ENCODE measurements at regions not wholly inside any gene's neighbourhood (a gene's known extent, or its start where the extent isn't known, plus 50 kb on each side); places are given as distances from the start of the nearest gene placed in this dataset.

GRCh38 chr4:38411092-38411491 is 252.9 kb upstream of the KLF3 start:
- no peaks in the 10 kb centered on the region for H3K79me1 ChIP-seq (ENCODE audit: low read depth in 1 of 2, low read length in 2 of 2)
- no peak overlapping the region for H3K4me2 ChIP-seq (ENCODE audit: low read depth, low read length)
- POLR2A ChIA-PET (ENCODE audit: unreplicated experiment), result no interaction called here
- H3K14ac ChIP-seq (replicated peaks; ENCODE audit: low read depth, low read length), result no peak overlapping the region
- no peaks in the 10 kb centered on the region for H3K4me1 ChIP-seq (ENCODE audit: control insufficient read depth, insufficient read depth, low read length)
- WGBS, 2 experiments (ENCODE audit: extremely low coverage in 2 of 2, insufficient read length in 1 of 2), result 82% methylated on average over 2 of the region's 4 CpGs; no CpG with 5 or more reads in 1 of the 2 experiments
- no peak overlapping the region for H3K18ac ChIP-seq (ENCODE audit: low read depth, low read length)
- H4K5ac ChIP-seq (ENCODE audit: low read depth, low read length), result no peak overlapping the region
- H4K20me1 ChIP-seq (ENCODE audit: insufficient read depth, low read length), result no peaks in the 10 kb centered on the region
- no peak overlapping the region for H2BK120ac ChIP-seq (ENCODE audit: low read depth, low read length)
- ATAC-seq (ENCODE audit: low read depth), result no peak
- intact Hi-C loops (cut with micrococcal nuclease), result no loop called here
- no peak overlapping the region for H2BK20ac ChIP-seq (ENCODE audit: low read depth, low read length)
- no peak overlapping the region for H3K4ac ChIP-seq (ENCODE audit: low read depth, low read length)
- no peak overlapping the region for H2AFZ ChIP-seq (replicated peaks; ENCODE audit: low read length, poor library complexity)
- no peak overlapping the region for H3K9ac ChIP-seq (ENCODE audit: low read depth, low read length)
- dilution Hi-C loops (cut with HindIII; ENCODE audit: low sequenced_read_pairs, unreplicated experiment), result no loop called here
- H3K23ac ChIP-seq (ENCODE audit: low read depth, low read length), result no peak overlapping the region
- CTCF ChIA-PET, result no interaction called here
- no peaks in the 10 kb centered on the region for H3K9me3 ChIP-seq (ENCODE audit: control insufficient read depth, insufficient read depth, low read length)
- TF ChIP-seq ELK1 (IDR thresholded peaks at IDR 0.05; ENCODE audit: borderline replicate concordance, low read depth, low read length) (no peak), CHD1 (IDR thresholded peaks at IDR 0.05; ENCODE audit: low read depth, low read length) (no peak), FOS (IDR thresholded peaks at IDR 0.05; ENCODE audit: low read depth, low read length) (no peak), MAZ (IDR thresholded peaks at IDR 0.05; ENCODE audit: borderline replicate concordance, low read depth, low read length) (no peak), POLR2A (IDR thresholded peaks at IDR 0.05; ENCODE audit: low read depth, low read length) (no peak), RAD21 (IDR thresholded peaks at IDR 0.05; ENCODE audit: low read length) (no peak), NFE2L2 (IDR thresholded peaks at IDR 0.05; ENCODE audit: low read depth, low read length) (no peak)
- no peaks in the 10 kb centered on the region for H3K36me3 ChIP-seq (ENCODE audit: control insufficient read depth, insufficient read depth, low read length)
- BruUV-seq (replicated peaks), result no TSS peak
- H4K91ac ChIP-seq (ENCODE audit: insufficient read depth, low read depth, low read length), result no peak overlapping the region
- no peak overlapping the region for H2AK9ac ChIP-seq (replicated peaks; ENCODE audit: low read depth, low read length, poor library complexity)
- H2BK15ac ChIP-seq (ENCODE audit: low read depth, low read length), result no peak overlapping the region
- H3K4me3 ChIP-seq (ENCODE audit: insufficient read depth, low read depth, low read length), result no peak overlapping the region
- no peak overlapping the region for H3K27ac ChIP-seq (ENCODE audit: insufficient read depth, low read length)
- no peak overlapping the region for H2AK5ac ChIP-seq (ENCODE audit: low read depth, low read length)
- in situ Hi-C loops (cut with MboI; ENCODE audit: low sequenced_read_pairs), result no loop called here
- H2BK5ac ChIP-seq (ENCODE audit: low read depth, low read length, poor library complexity, severe bottlenecking), result no peak overlapping the region
- no peak for DNase-seq
- peaks cover 9% of the 10 kb centered on the region for H3K27me3 ChIP-seq (ENCODE audit: control insufficient read depth, insufficient read depth, low read length)
- H3K9me1 ChIP-seq (ENCODE audit: insufficient read depth, low read length), result no peaks in the 10 kb centered on the region
- H3K56ac ChIP-seq (ENCODE audit: extremely low read depth, insufficient read depth, low read length), result no peak overlapping the region
- H4K8ac ChIP-seq (ENCODE audit: low read depth in 2 of 2, low read length in 2 of 2), result no peak overlapping the region

Data from IMR-90 (cell line).